Liver (tissue), 8 donors: ENCODE measurements at regions not wholly inside any gene's neighbourhood (a gene's known extent, or its start where the extent isn't known, plus 50 kb on each side); places are given as distances from the start of the nearest gene placed in this dataset.

ENCODE experiments used
- DNase-seq: peaks from one replicate; pipeline ENCODE4 v3.0.0-alpha.2; 2017; ENCODE audit warnings: low spot score
- H3K27ac ChIP-seq, 2 donors: one replicate each; pipeline ENCODE4 v1.7.0; 2013; ENCODE audit warnings: inconsistent platforms in 2 of 2, low read length in 2 of 2, control low read depth in 1 of 2, low read depth in 1 of 2, mild to moderate bottlenecking in 1 of 2
- H3K27me3 ChIP-seq, 4 donors: one replicate each; pipeline versions ENCODE4 v1.6.1 to v1.7.0; 2013; ENCODE audit warnings: low read length in 3 of 4, inconsistent platforms in 1 of 4, mild to moderate bottlenecking in 1 of 4, moderate library complexity in 1 of 4; ENCODE audit not compliant: control insufficient read depth in 4 of 4, insufficient read depth in 4 of 4
- H3K36me3 ChIP-seq, 4 donors: one replicate each; pipeline versions ENCODE4 v1.6.1 to v1.7.0; 2013; ENCODE audit warnings: low read length in 3 of 4, mild to moderate bottlenecking in 3 of 4, low read depth in 1 of 4, moderate library complexity in 1 of 4; ENCODE audit not compliant: control insufficient read depth in 4 of 4, insufficient read depth in 3 of 4
- H3K4me1 ChIP-seq, 4 donors: one replicate each; pipeline versions ENCODE4 v1.6.1 to v1.7.0; 2013; ENCODE audit warnings: low read length in 3 of 4, mild to moderate bottlenecking in 3 of 4, moderate library complexity in 1 of 4; ENCODE audit not compliant: control insufficient read depth in 4 of 4, insufficient read depth in 4 of 4
- H3K4me3 ChIP-seq, 3 donors: one replicate each; pipeline versions ENCODE4 v1.6.1 to v1.7.0; 2013; ENCODE audit warnings: low read length in 3 of 3, control low read depth in 1 of 3, low read depth in 1 of 3, mild to moderate bottlenecking in 1 of 3
- H3K9ac ChIP-seq, 2 donors: one replicate each; pipeline ENCODE4 v1.7.0; 2013; ENCODE audit warnings: low read length in 2 of 2, mild to moderate bottlenecking in 2 of 2, moderate library complexity in 2 of 2, control low read depth in 1 of 2, low read depth in 1 of 2
- H3K9me3 ChIP-seq, 4 donors: one replicate each; pipeline versions ENCODE4 v1.6.1 to v1.7.0; 2013; ENCODE audit warnings: low read length in 3 of 4; ENCODE audit not compliant: control insufficient read depth in 4 of 4
- CTCF ChIP-seq: fragments of 150-350 bp; IDR thresholded peaks from 2 replicates; pipeline ENCODE4 v1.5.1; 2017; ENCODE audit warnings: improper control_type of control experiment, low read depth, low read length; ENCODE audit not compliant: missing input control
- EGR1 ChIP-seq, 2 donors: IDR thresholded peaks; 2 replicates each; pipeline ENCODE4 v1.6.1; 2016 to 2018; ENCODE audit warnings: antibody characterized with exemption in 2 of 2, low read depth in 2 of 2
- FOXA1 ChIP-seq: IDR thresholded peaks from 2 replicates; pipeline ENCODE4 v1.6.1; 2016; ENCODE audit warnings: antibody characterized with exemption
- FOXA2 ChIP-seq: IDR thresholded peaks from 2 replicates; pipeline ENCODE4 v1.6.1; 2016; ENCODE audit warnings: antibody characterized with exemption
- GABPA ChIP-seq, 2 donors: IDR thresholded peaks in 1 of 2; conservative IDR thresholded peaks in 1 of 2; 2 replicates each; pipeline ENCODE4 v1.6.1; 2016; ENCODE audit warnings: antibody characterized with exemption in 2 of 2, mild to moderate bottlenecking in 1 of 2, moderate library complexity in 1 of 2
- HNF4A ChIP-seq, 2 donors: conservative IDR thresholded peaks; 2 replicates each; pipeline ENCODE4 v1.6.1; 2016; ENCODE audit warnings: antibody characterized with exemption in 2 of 2, mild to moderate bottlenecking in 2 of 2
- HNF4G ChIP-seq: IDR thresholded peaks from 2 replicates; pipeline ENCODE4 v1.6.1; 2016; ENCODE audit warnings: antibody characterized with exemption
- JUND ChIP-seq, 2 donors: IDR thresholded peaks; 2 replicates each; pipeline ENCODE4 v1.6.1; 2016; ENCODE audit warnings: antibody characterized with exemption in 2 of 2
- MAX ChIP-seq: IDR thresholded peaks from 2 replicates; pipeline ENCODE4 v1.6.1; 2016; ENCODE audit warnings: antibody characterized with exemption
- NR2F2 ChIP-seq: IDR thresholded peaks from 2 replicates; pipeline ENCODE4 v1.6.1; 2016; ENCODE audit warnings: antibody characterized with exemption
- RAD21 ChIP-seq, 2 donors: IDR thresholded peaks; 2 replicates each; pipeline ENCODE4 v1.6.1; 2016; ENCODE audit warnings: antibody characterized with exemption in 2 of 2, mild to moderate bottlenecking in 2 of 2
- REST ChIP-seq: IDR thresholded peaks from 2 replicates; pipeline ENCODE4 v1.6.1; 2016; ENCODE audit warnings: antibody characterized with exemption, mild to moderate bottlenecking
- RXRA ChIP-seq, 2 donors: IDR thresholded peaks; 2 replicates each; pipeline ENCODE4 v1.6.1; 2017 to 2018; ENCODE audit warnings: antibody characterized with exemption in 2 of 2, mild to moderate bottlenecking in 1 of 2
- SP1 ChIP-seq: IDR thresholded peaks from 2 replicates; pipeline ENCODE4 v1.6.1; 2018; ENCODE audit warnings: antibody characterized with exemption, mild to moderate bottlenecking
- TAF1 ChIP-seq: conservative IDR thresholded peaks from 2 replicates; pipeline ENCODE4 v1.6.1; 2016; ENCODE audit warnings: antibody characterized with exemption, mild to moderate bottlenecking
- YY1 ChIP-seq: IDR thresholded peaks from 2 replicates; pipeline ENCODE4 v1.6.1; 2016; ENCODE audit warnings: antibody characterized with exemption, mild to moderate bottlenecking
- WGBS: extraction: QIAGEN DNeasy Blood & Tissue Kit; methylation state at CpG from one replicate; pipeline ENCODE4 v1.1.7; 2013; 5-methylcytosine and 5-hydroxymethylcytosine counted together
- TF ChIP-seq, protein P1 (sequence below): IDR thresholded peaks from 2 replicates; pipeline ENCODE4 v1.6.1; 2016; ENCODE audit warnings: antibody characterized with exemption
- donor health status: healthy.
- donor health status: healthy.
- donor health status: healthy.
- donor health status: healthy.
- donor health status: healthy.

DNA sequence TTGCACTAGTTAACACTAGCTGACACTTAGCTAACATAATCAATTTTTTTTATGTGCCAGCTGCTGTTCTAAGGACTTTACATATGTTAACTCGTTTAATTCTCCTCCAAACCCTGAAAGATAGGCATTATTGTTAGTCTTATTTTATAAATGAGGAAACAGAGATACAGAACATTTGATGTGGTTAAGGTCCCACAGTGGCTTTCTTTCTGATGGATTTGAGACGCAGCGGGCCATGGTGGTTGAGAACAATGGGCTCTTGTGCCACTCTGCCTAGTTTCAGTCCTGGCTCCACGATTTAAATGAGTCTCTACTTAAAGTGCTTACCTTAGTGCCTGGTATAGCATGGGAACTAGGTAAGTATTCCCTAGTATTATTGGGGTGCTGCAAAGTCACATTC lies 201.9 kb upstream of the SPRED2 start:
- Histone ChIP-seq H3K9ac (no peak overlapping the region), H3K9me3 (no peaks in the 10 kb centered on the region), H3K36me3 (no peaks in the 10 kb centered on the region), H3K27ac (no peak overlapping the region), H3K27me3 (peaks cover 0 to under 1% (median 0%) of the 10 kb centered on the region in 4 donors), H3K4me3 (no peak overlapping the region), H3K4me1 (no peaks in the 10 kb centered on the region)
- WGBS, result 78% methylated on average over 4 of the region's 4 CpGs
- DNase-seq, result no peak
- TF ChIP-seq REST (no peak), FOXA2 (no peak), GABPA (IDR thresholded peaks at IDR 0.05 in 1 of 2, conservative IDR thresholded peaks at IDR 0.05 in 1 of 2) (no peak), SP1 (no peak), TAF1 (no peak), HNF4G (no peak), MAX (no peak), HNF4A (conservative IDR thresholded peaks at IDR 0.05) (no peak), NR2F2 (no peak), RXRA (IDR thresholded peaks at IDR 0.05) (no peak), RAD21 (IDR thresholded peaks at IDR 0.05) (no peak), FOXA1 (no peak), EGR1 (IDR thresholded peaks at IDR 0.05; ENCODE audit: low read depth in 2 of 2) (no peak), JUND (IDR thresholded peaks at IDR 0.05) (no peak), YY1 (no peak), CTCF (no peak)
- TF ChIP-seq, protein P1, sequence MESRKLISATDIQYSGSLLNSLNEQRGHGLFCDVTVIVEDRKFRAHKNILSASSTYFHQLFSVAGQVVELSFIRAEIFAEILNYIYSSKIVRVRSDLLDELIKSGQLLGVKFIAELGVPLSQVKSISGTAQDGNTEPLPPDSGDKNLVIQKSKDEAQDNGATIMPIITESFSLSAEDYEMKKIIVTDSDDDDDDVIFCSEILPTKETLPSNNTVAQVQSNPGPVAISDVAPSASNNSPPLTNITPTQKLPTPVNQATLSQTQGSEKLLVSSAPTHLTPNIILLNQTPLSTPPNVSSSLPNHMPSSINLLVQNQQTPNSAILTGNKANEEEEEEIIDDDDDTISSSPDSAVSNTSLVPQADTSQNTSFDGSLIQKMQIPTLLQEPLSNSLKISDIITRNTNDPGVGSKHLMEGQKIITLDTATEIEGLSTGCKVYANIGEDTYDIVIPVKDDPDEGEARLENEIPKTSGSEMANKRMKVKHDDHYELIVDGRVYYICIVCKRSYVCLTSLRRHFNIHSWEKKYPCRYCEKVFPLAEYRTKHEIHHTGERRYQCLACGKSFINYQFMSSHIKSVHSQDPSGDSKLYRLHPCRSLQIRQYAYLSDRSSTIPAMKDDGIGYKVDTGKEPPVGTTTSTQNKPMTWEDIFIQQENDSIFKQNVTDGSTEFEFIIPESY, result no peak

DNA sequence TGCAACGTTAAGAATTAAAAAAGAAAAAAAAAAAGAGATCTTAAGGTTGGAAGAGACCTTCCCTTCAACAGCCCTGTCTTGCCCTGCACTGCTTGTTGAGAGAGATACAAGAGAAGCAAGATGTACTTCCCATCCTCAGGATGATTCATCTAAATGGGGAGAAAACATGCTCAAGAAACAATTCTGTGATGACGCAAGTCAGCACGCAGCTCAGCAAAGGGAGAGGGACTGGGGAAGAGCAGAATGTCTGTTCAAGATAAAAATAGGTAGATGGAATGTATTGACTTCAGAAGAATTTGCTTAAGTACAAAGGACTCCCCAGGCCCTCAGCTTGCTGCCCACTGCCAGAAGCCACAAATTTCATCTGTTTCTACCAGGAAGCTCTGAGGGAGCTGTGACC lies 198.2 kb upstream of the SPRED2 start:
- WGBS, result 78% methylated on average over 3 of the region's 3 CpGs
- no peak for DNase-seq
- TF ChIP-seq RAD21 (IDR thresholded peaks at IDR 0.05) (no peak), EGR1 (IDR thresholded peaks at IDR 0.05; ENCODE audit: low read depth in 2 of 2) (no peak), GABPA (IDR thresholded peaks at IDR 0.05 in 1 of 2, conservative IDR thresholded peaks at IDR 0.05 in 1 of 2) (no peak), SP1 (no peak), YY1 (no peak), JUND (IDR thresholded peaks at IDR 0.05) (no peak), HNF4G (no peak), NR2F2 (no peak), TAF1 (no peak), REST (no peak)
- TF ChIP-seq, protein P1, result no peak

More for the DNA sequence above, 198.2 kb upstream of the SPRED2 start:
- H3K36me3 ChIP-seq, result no peaks in the 10 kb centered on the region
- no peak overlapping the region for H3K4me3 ChIP-seq
- no peak overlapping the region for H3K27ac ChIP-seq
- no peak overlapping the region for H3K9ac ChIP-seq
- H3K4me1 ChIP-seq, result no peaks in the 10 kb centered on the region
- H3K27me3 ChIP-seq, result no peaks in the 10 kb centered on the region
- H3K9me3 ChIP-seq, result no peaks in the 10 kb centered on the region
